Epithelial cell of proximal tubule (primary cell): ENCODE measurements at regions not wholly inside any gene's neighbourhood (a gene's known extent, or its start where the extent isn't known, plus 50 kb on each side); places are given as distances from the start of the nearest gene placed in this dataset.

Experiments
- DNase-seq: peaks from one replicate; pipeline ENCODE4 v3.0.0-alpha.2; 2011; ENCODE audit warnings: low read depth
- H3K4me3 ChIP-seq: 2 replicates; pipeline ENCODE4 v1.5.1; 2011; ENCODE audit warnings: low read depth, mild to moderate bottlenecking, low read length
- TF ChIP-seq, protein P1 (sequence below): conservative IDR thresholded peaks from 2 replicates; pipeline ENCODE4 v1.5.1; 2012; ENCODE audit warnings: low read depth, mild to moderate bottlenecking, low read length

GRCh38 chr2:155600914-155601760 is 731.4 kb downstream of the NR4A2 start:
- H3K4me3 ChIP-seq: no peak overlapping the region
- TF ChIP-seq, protein P1, sequence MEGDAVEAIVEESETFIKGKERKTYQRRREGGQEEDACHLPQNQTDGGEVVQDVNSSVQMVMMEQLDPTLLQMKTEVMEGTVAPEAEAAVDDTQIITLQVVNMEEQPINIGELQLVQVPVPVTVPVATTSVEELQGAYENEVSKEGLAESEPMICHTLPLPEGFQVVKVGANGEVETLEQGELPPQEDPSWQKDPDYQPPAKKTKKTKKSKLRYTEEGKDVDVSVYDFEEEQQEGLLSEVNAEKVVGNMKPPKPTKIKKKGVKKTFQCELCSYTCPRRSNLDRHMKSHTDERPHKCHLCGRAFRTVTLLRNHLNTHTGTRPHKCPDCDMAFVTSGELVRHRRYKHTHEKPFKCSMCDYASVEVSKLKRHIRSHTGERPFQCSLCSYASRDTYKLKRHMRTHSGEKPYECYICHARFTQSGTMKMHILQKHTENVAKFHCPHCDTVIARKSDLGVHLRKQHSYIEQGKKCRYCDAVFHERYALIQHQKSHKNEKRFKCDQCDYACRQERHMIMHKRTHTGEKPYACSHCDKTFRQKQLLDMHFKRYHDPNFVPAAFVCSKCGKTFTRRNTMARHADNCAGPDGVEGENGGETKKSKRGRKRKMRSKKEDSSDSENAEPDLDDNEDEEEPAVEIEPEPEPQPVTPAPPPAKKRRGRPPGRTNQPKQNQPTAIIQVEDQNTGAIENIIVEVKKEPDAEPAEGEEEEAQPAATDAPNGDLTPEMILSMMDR: no peak
- no peak for DNase-seq

GRCh38 chr2:155600296-155600695 is 732.2 kb downstream of the NR4A2 start:
- TF ChIP-seq, protein P1: no peak

GRCh38 chr2:155599834-155600233 is 732.7 kb downstream of the NR4A2 start:
- TF ChIP-seq, protein P1: no peak
- DNase-seq: no peak
- no peak overlapping the region for H3K4me3 ChIP-seq

More at GRCh38 chr2:155600296-155600695, 732.2 kb downstream of the NR4A2 start:
- H3K4me3 ChIP-seq: no peak overlapping the region
- DNase-seq: no peak

GRCh38 chr2:155583674-155584195 is 748.8 kb downstream of the NR4A2 start:
- no peak overlapping the region for H3K4me3 ChIP-seq
- TF ChIP-seq, protein P1: no peak
- no peak for DNase-seq

DNA sequence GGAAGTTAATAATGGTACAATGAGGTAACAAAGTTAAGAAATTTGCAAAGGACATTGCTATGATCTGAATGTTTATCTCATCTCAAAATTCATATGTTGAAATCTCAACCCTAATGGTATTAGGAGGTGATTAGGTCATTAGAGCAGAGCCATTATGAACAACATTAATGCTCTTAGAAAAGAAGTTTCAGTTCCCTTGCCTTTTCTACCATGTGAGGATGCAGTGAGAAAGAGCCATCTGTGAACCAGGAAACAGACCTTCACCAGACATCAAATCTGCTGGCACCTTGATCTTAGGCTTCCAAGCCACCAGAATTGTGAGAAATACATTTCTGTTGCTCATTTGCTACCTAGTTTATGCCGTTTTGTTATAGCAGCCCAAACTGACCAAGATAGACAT is 757.6 kb downstream of the NR4A2 start:
- no peak for DNase-seq
- no peak overlapping the region for H3K4me3 ChIP-seq
- TF ChIP-seq, protein P1: no peak

DNA sequence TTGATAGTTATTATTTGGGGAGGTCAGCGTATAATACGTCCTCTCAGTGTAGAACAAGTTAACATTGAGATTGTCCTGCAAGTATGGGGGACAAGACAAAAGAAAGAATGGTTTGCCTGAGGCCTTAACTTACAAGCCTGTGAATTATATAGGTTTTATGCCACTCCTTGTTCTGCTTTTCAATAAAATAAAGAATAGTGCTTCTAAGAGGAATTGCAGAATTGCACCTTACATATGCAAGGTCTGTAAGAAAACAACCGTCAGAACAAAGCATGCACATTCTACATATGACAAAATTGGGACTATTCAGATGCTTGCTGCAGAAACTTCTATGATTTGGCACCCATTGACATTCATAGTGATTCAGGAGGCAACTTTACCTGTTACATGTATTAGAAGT is 785.0 kb downstream of the NR4A2 start:
- DNase-seq: no peak
- H3K4me3 ChIP-seq: no peak overlapping the region
- TF ChIP-seq, protein P1: no peak
